Natural killer cell (primary cell): ENCODE measurements at regions not wholly inside any gene's neighbourhood (a gene's known extent, or its start where the extent isn't known, plus 50 kb on each side); places are given as distances from the start of the nearest gene placed in this dataset.

ENCODE experiments used
- ATAC-seq, 3 donors: fragments of 150-1000 bp in 2 of 3; fragments of 200-7000 bp in 1 of 3; cut with Tn5 transposase; 1 replicate in 1 of 3; 2 replicates in 2 of 3; pipeline ENCODE4 v1.10.0; 2021; ENCODE audit warnings: mild to moderate bottlenecking in 2 of 3, moderate library complexity in 2 of 3
- DNase-seq, 2 donors: peaks; one replicate each; pipeline versions ENCODE4 v3.0.0 to v3.0.0-alpha.2; 2013 to 2021; ENCODE audit warnings: mixed read lengths in 1 of 2
- H3K27ac ChIP-seq: one replicate; pipeline ENCODE4 v1.5.1; 2013; ENCODE audit warnings: mild to moderate bottlenecking, low read length
- H3K27me3 ChIP-seq: one replicate; pipeline ENCODE4 v1.6.1; 2013; ENCODE audit warnings: low read length; ENCODE audit not compliant: control insufficient read depth, insufficient read depth
- H3K36me3 ChIP-seq: one replicate; pipeline ENCODE4 v1.6.1; 2013; ENCODE audit warnings: low read length; ENCODE audit not compliant: control insufficient read depth, insufficient read depth
- H3K4me1 ChIP-seq: one replicate; pipeline ENCODE4 v1.6.1; 2013; ENCODE audit warnings: low read length; ENCODE audit not compliant: control insufficient read depth, insufficient read depth
- H3K4me3 ChIP-seq: one replicate; pipeline ENCODE4 v1.5.1; 2013; ENCODE audit warnings: low read length
- H3K9me3 ChIP-seq: one replicate; pipeline ENCODE4 v1.6.1; 2013; ENCODE audit warnings: low read length; ENCODE audit not compliant: control insufficient read depth, insufficient read depth
- H3K27ac Mint-ChIP-seq, 2 donors: one replicate each; pipeline ENCODE4 v1.8.0; 2022; ENCODE audit warnings: mild to moderate bottlenecking in 2 of 2, mixed read lengths in 2 of 2, moderate library complexity in 1 of 2
- H3K27me3 Mint-ChIP-seq, 2 donors: one replicate each; pipeline ENCODE4 v1.8.0; 2022; ENCODE audit warnings: low read depth in 2 of 2, mixed read lengths in 2 of 2
- H3K36me3 Mint-ChIP-seq: one replicate; pipeline ENCODE4 v1.8.0; 2022; ENCODE audit warnings: mixed read lengths
- H3K4me1 Mint-ChIP-seq, 2 donors: one replicate each; pipeline ENCODE4 v1.8.0; 2022; ENCODE audit warnings: mixed read lengths in 2 of 2
- H3K4me3 Mint-ChIP-seq: one replicate; pipeline ENCODE4 v1.8.0; 2022; ENCODE audit warnings: mild to moderate bottlenecking, moderate library complexity, mixed read lengths
- H3K9me3 Mint-ChIP-seq, 2 donors: one replicate each; pipeline ENCODE4 v1.8.0; 2022; ENCODE audit warnings: mixed read lengths in 2 of 2
- WGBS: methylation state at CpG from one replicate; pipeline ENCODE4 v1.1.7; 2013; ENCODE audit warnings: missing lambda C conversion rate; ENCODE audit not compliant: insufficient coverage; 5-methylcytosine and 5-hydroxymethylcytosine counted together
- intact Hi-C: fragments of 100-400 bp; cut with micrococcal nuclease; formaldehyde crosslinking; loops from one replicate; pipeline ENCODE4 v1.14.2; 2022
- TF ChIP-seq, protein P1 (sequence below): fragments of 200-600 bp; IDR thresholded peaks from one replicate; pipeline ENCODE4 v1.8.0; 2022; ENCODE audit warnings: antibody characterized with exemption

DNA sequence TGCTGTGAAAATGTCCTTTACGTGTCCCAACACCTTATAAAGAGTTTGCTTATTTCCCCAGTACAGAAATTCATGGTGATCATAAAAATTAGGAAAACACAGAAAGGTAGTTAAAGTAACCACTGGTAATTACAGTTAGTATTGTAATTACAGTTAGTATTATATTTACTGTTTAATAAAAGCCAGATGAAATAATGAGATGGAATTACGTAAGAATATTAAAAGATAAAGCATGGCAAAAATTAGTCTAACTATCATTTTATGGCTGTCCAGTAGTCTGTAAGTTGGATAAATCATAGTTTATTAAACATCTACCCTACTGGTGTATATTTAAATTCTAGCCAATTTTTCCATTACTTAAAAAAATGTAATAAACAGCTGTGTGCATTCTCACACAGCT lies 638.8 kb downstream of the ACTR3B start:
- Histone ChIP-seq H3K4me1 (no peaks in the 10 kb centered on the region), H3K9me3 (no peaks in the 10 kb centered on the region), H3K27ac (no peak overlapping the region), H3K36me3 (no peaks in the 10 kb centered on the region), H3K4me3 (no peak overlapping the region), H3K27me3 (no peaks in the 10 kb centered on the region)
- intact Hi-C loops: no loop called here
- Mint-ChIP-seq H3K4me1 (no peaks in the 10 kb centered on the region), H3K27ac (no peak overlapping the region), H3K4me3 (no peak overlapping the region), H3K27me3 (no peaks in the 10 kb centered on the region), H3K9me3 (peaks cover 15 to 16% of the 10 kb centered on the region in 2 donors), H3K36me3 (no peaks in the 10 kb centered on the region)
- TF ChIP-seq, protein P1, sequence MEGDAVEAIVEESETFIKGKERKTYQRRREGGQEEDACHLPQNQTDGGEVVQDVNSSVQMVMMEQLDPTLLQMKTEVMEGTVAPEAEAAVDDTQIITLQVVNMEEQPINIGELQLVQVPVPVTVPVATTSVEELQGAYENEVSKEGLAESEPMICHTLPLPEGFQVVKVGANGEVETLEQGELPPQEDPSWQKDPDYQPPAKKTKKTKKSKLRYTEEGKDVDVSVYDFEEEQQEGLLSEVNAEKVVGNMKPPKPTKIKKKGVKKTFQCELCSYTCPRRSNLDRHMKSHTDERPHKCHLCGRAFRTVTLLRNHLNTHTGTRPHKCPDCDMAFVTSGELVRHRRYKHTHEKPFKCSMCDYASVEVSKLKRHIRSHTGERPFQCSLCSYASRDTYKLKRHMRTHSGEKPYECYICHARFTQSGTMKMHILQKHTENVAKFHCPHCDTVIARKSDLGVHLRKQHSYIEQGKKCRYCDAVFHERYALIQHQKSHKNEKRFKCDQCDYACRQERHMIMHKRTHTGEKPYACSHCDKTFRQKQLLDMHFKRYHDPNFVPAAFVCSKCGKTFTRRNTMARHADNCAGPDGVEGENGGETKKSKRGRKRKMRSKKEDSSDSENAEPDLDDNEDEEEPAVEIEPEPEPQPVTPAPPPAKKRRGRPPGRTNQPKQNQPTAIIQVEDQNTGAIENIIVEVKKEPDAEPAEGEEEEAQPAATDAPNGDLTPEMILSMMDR: no peak
- no peak for ATAC-seq
- no peak for DNase-seq
- no CpG with 5 or more reads among the region's 2 CpGs for WGBS

DNA sequence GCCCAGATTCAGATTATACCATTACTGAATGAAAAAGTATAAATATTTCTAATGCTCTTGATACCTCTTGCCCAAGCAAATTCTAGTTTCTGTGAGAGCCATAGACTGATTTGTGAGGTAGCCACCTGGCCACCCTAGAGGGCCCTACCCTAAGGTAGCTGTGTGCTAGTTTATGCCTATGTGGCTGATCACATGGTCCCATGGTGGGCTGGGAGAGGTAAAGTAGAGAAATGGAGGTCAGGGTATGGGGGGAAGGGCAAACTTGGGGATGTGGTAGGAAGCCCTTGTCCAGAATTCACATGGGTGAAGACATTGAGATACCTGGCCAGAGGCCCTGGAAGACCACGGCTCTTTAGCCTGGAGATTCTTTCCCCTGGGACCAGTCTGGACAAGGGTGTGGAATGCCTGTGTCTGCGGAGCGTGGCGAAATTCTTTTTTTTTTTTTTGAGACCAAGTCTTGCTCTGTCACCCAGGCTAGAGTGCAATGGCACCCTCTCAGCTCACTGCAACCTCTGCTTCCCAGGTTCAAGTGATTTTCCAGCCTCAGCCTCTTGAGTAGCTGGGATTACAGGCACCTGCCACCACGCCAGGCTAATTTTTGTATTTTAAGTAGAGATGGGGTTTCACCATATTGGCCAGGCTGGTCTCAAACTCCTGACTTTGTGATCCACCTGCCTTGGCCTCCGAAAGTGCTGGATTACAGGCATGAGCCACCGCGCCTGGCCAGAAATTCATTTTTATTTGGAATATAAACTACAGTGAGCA lies 639.4 kb downstream of the ACTR3B start:
- Mint-ChIP-seq H3K36me3 (no peaks in the 10 kb centered on the region), H3K4me3 (no peak overlapping the region), H3K27ac (no peak overlapping the region), H3K9me3 (peaks cover 15% of the 10 kb centered on the region in 2 donors), H3K4me1 (no peaks in the 10 kb centered on the region), H3K27me3 (no peaks in the 10 kb centered on the region)
- H3K4me3 ChIP-seq: no peak overlapping the region
- TF ChIP-seq, protein P1: no peak
- WGBS: 84% methylated on average over 8 of the region's 8 CpGs
- H3K36me3 ChIP-seq: no peaks in the 10 kb centered on the region
- DNase-seq (no peak), ATAC-seq (no peak)
- H3K4me1 ChIP-seq: no peaks in the 10 kb centered on the region
- no peak overlapping the region for H3K27ac ChIP-seq
- intact Hi-C loops: no loop called here
- H3K9me3 ChIP-seq: no peaks in the 10 kb centered on the region
- H3K27me3 ChIP-seq: no peaks in the 10 kb centered on the region

DNA sequence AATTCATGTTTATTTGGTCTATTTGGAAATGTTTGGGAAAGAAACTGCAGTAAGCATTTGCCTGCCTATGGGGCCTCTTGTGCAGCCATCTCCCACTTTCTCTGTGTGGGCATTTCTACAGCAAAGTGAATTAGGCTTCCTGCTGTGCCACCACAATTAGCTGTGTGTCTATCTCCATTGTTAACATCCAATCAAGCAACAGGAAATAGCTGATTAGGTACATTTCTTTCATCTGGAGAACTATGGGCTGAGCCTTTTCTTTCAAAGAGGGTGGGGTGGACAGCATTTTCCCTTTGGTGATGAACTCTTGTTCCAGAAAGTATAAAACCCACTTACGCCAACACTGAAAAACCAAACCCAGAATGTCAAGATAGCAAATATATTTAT lies 640.0 kb downstream of the ACTR3B start:
- Histone ChIP-seq H3K27ac (no peak overlapping the region), H3K4me3 (no peak overlapping the region), H3K27me3 (no peaks in the 10 kb centered on the region), H3K36me3 (no peaks in the 10 kb centered on the region), H3K4me1 (no peaks in the 10 kb centered on the region), H3K9me3 (no peaks in the 10 kb centered on the region)
- TF ChIP-seq, protein P1: no peak
- Mint-ChIP-seq H3K4me1 (no peaks in the 10 kb centered on the region), H3K9me3 (peaks cover 13% of the 10 kb centered on the region in 2 donors), H3K27me3 (no peaks in the 10 kb centered on the region), H3K4me3 (no peak overlapping the region), H3K27ac (no peak overlapping the region), H3K36me3 (no peaks in the 10 kb centered on the region)
- ATAC-seq (no peak), DNase-seq (no peak)
- no CpG with 5 or more reads among the region's 1 CpG for WGBS
- intact Hi-C loops: no loop called here
